Keratinocyte (primary cell): ENCODE measurements at regions not wholly inside any gene's neighbourhood (a gene's known extent, or its start where the extent isn't known, plus 50 kb on each side); places are given as distances from the start of the nearest gene placed in this dataset.

Experiments
- DNase-seq: peaks from one replicate; pipeline ENCODE4 v3.0.0-alpha.2; 2011; ENCODE audit warnings: low read depth, missing footprints, low spot score
- FAIRE-seq: peaks from 2 replicates; lab custom pipeline; 2011; peaks lifted over from hg19 to GRCh38; lab: Jason Lieb, UNC
- H2AFZ ChIP-seq: 2 replicates; pipeline ENCODE4 v1.6.0; 2012; ENCODE audit warnings: low read length, control low read depth, inconsistent platforms; ENCODE audit not compliant: control insufficient read depth
- H3K27ac ChIP-seq: 2 replicates; pipeline ENCODE4 v1.5.1; 2011; ENCODE audit warnings: low read length; ENCODE audit not compliant: control insufficient read depth, insufficient read depth
- H3K27me3 ChIP-seq: 3 replicates; pipeline ENCODE4 v1.6.0; 2011; ENCODE audit warnings: low read length; ENCODE audit not compliant: control insufficient read depth, insufficient read depth; ENCODE audit errors: extremely low read depth
- H3K36me3 ChIP-seq, 2 experiments: 2 replicates in 1 of 2; 3 replicates in 1 of 2; pipeline ENCODE4 v1.5.1; 2011; ENCODE audit warnings: low read length in 2 of 2, mild to moderate bottlenecking in 1 of 2; ENCODE audit not compliant: control insufficient read depth in 2 of 2, insufficient read depth in 2 of 2; ENCODE audit errors: extremely low read depth in 1 of 2
- H3K4me1 ChIP-seq: 3 replicates; pipeline ENCODE4 v1.5.1; 2011; ENCODE audit warnings: low read length; ENCODE audit not compliant: control insufficient read depth, insufficient read depth; ENCODE audit errors: extremely low read depth
- H3K4me2 ChIP-seq: 3 replicates; pipeline ENCODE4 v1.6.0; 2011; ENCODE audit warnings: low read depth, low read length; ENCODE audit not compliant: control insufficient read depth, insufficient read depth; ENCODE audit errors: extremely low read depth
- H3K4me3 ChIP-seq, 3 experiments: fragments of 200-600 bp in 1 of 3; sonication (generic) in 1 of 3; 2 replicates in 2 of 3; 3 replicates in 1 of 3; pipeline ENCODE4 v1.5.1; 2011 to 2016; ENCODE audit warnings: low read length in 3 of 3, mild to moderate bottlenecking in 3 of 3, control low read depth in 2 of 3, inconsistent platforms in 1 of 3, low read depth in 1 of 3, mixed read lengths in 1 of 3, mixed run types in 1 of 3, moderate library complexity in 1 of 3; ENCODE audit not compliant: control insufficient read depth in 2 of 3, insufficient read depth in 2 of 3; ENCODE audit errors: extremely low read depth in 1 of 3
- H3K79me2 ChIP-seq: 2 replicates; pipeline ENCODE4 v1.6.0; 2012; ENCODE audit warnings: low read length; ENCODE audit not compliant: control insufficient read depth, insufficient read depth
- H3K9ac ChIP-seq: 3 replicates; pipeline ENCODE4 v1.6.0; 2011; ENCODE audit warnings: low read length; ENCODE audit not compliant: control insufficient read depth, insufficient read depth; ENCODE audit errors: extremely low read depth
- H3K9me1 ChIP-seq: 3 replicates; pipeline ENCODE4 v1.6.0; 2011; ENCODE audit warnings: low read length; ENCODE audit not compliant: control insufficient read depth, insufficient read depth; ENCODE audit errors: extremely low read depth
- H3K9me3 ChIP-seq: 2 replicates; pipeline ENCODE4 v1.5.1; 2012; ENCODE audit warnings: low read depth, low read length; ENCODE audit not compliant: control insufficient read depth
- H4K20me1 ChIP-seq: 3 replicates; pipeline ENCODE4 v1.6.0; 2011; ENCODE audit warnings: low read length; ENCODE audit not compliant: control insufficient read depth, insufficient read depth; ENCODE audit errors: extremely low read depth
- CTCF ChIP-seq, 3 experiments: IDR thresholded peaks in 1 of 3; conservative IDR thresholded peaks in 1 of 3; optimal IDR thresholded peaks in 1 of 3; 2 replicates in 2 of 3; 3 replicates in 1 of 3; pipeline versions ENCODE3 to v1.5.1; 2011; ENCODE audit warnings: low read length in 3 of 3, mild to moderate bottlenecking in 3 of 3, moderate library complexity in 2 of 3, control low read depth in 1 of 3, inconsistent platforms in 1 of 3; ENCODE audit not compliant: insufficient read depth in 2 of 3; ENCODE audit errors: extremely low read depth in 1 of 3
- EZH2 ChIP-seq: IDR thresholded peaks from one replicate; pipeline ENCODE4 v1.6.1; 2012; ENCODE audit warnings: inconsistent platforms, mild to moderate bottlenecking, low read length, moderate library complexity
- dilution Hi-C: fragments of 300-500 bp; cut with MboI; formaldehyde crosslinking; loops from one replicate; pipeline ENCODE4 v1.7.0; 2020; ENCODE audit warnings: low sequenced_read_pairs; ENCODE audit not compliant: extremely low pct_ligation_motif_present

- Histone ChIP-seq H4K20me1 (no peaks in the 10 kb centered on the region), H2AFZ (no peak overlapping the region), H3K9ac (no peak overlapping the region), H3K9me3 (no peaks in the 10 kb centered on the region), H3K36me3 (no peaks in the 10 kb centered on the region), H3K4me3 (no peak overlapping the region), H3K27ac (no peak overlapping the region), H3K27me3 (no peaks in the 10 kb centered on the region), H3K4me2 (no peak overlapping the region), H3K4me1 (no peaks in the 10 kb centered on the region), H3K9me1 (no peaks in the 10 kb centered on the region), H3K79me2 (no peaks in the 10 kb centered on the region)
- FAIRE-seq (no peak), DNase-seq (no peak)
- TF ChIP-seq EZH2 = no peak
- no peak for TF ChIP-seq CTCF (optimal IDR thresholded peaks at IDR 0.05 in 1 of 3, IDR thresholded peaks at IDR 0.05 in 1 of 3, conservative IDR thresholded peaks at IDR 0.05 in 1 of 3; ENCODE audit: extremely low read depth in 1 of 3, insufficient read depth in 2 of 3, low read length in 3 of 3)
- dilution Hi-C loops = no loop called here
These were observed 381.9 kb upstream of the RGS6 start for GRCh38 chr14:71550367-71550766.

GRCh38 chr14:71551291-71551950 lies 380.8 kb upstream of the RGS6 start:
- Histone ChIP-seq H3K4me3 (no peak overlapping the region), H3K79me2 (no peaks in the 10 kb centered on the region), H3K36me3 (no peaks in the 10 kb centered on the region), H3K4me1 (peaks cover 3% of the 10 kb centered on the region), H2AFZ (no peak overlapping the region), H3K27me3 (no peaks in the 10 kb centered on the region), H3K9me1 (no peaks in the 10 kb centered on the region), H3K4me2 (no peak overlapping the region), H3K27ac (no peak overlapping the region), H3K9me3 (no peaks in the 10 kb centered on the region), H4K20me1 (no peaks in the 10 kb centered on the region), H3K9ac (no peak overlapping the region)
- dilution Hi-C loops = no loop called here
- DNase-seq = no peak
- no peak for FAIRE-seq
- TF ChIP-seq EZH2 = no peak
- no peak for TF ChIP-seq CTCF (optimal IDR thresholded peaks at IDR 0.05 in 1 of 3, IDR thresholded peaks at IDR 0.05 in 1 of 3, conservative IDR thresholded peaks at IDR 0.05 in 1 of 3; ENCODE audit: extremely low read depth in 1 of 3, insufficient read depth in 2 of 3, low read length in 3 of 3)
